Esophagus muscularis mucosa (tissue), 4 donors: ENCODE measurements at regions not wholly inside any gene's neighbourhood (a gene's known extent, or its start where the extent isn't known, plus 50 kb on each side); places are given as distances from the start of the nearest gene placed in this dataset.

Experiments
- DNase-seq: peaks from one replicate; pipeline ENCODE4 v3.0.0-alpha.2; 2017; ENCODE audit errors: extremely low spot score
- H3K27ac ChIP-seq, 4 donors: fragments of 200-600 bp; sonication (generic); replicated peaks in 1 of 4; 1 replicate in 3 of 4; 2 replicates in 1 of 4; pipeline ENCODE4 v1.5.1; 2016 to 2019; ENCODE audit warnings: mild to moderate bottlenecking in 1 of 4
- H3K27me3 ChIP-seq, 4 donors: fragments of 200-600 bp; sonication (generic); one replicate each; pipeline versions ENCODE4 v1.5.1 to v1.6.0; 2016 to 2019
- H3K36me3 ChIP-seq, 4 donors: fragments of 200-600 bp; sonication (generic); one replicate each; pipeline ENCODE4 v1.5.1; 2016 to 2019
- H3K4me1 ChIP-seq, 4 donors: fragments of 200-600 bp; sonication (generic); one replicate each; pipeline ENCODE4 v1.5.1; 2016 to 2019
- H3K4me3 ChIP-seq, 4 donors: fragments of 200-600 bp; sonication (generic); 1 replicate in 2 of 4; 2 replicates in 2 of 4; pipeline ENCODE4 v1.5.1; 2016 to 2019; ENCODE audit warnings: mild to moderate bottlenecking in 4 of 4, moderate library complexity in 1 of 4
- H3K9me3 ChIP-seq, 4 donors: fragments of 200-600 bp; sonication (generic); 1 replicate in 3 of 4; 2 replicates in 1 of 4; pipeline ENCODE4 v1.5.1; 2016 to 2019
- CTCF ChIP-seq, 3 experiments: fragments of 200-600 bp in 2 of 3; fragments of 450-650 bp in 1 of 3; sonication (generic) in 2 of 3; IDR thresholded peaks; one replicate each; pipeline ENCODE4 v1.5.1; 2017 to 2019; ENCODE audit warnings: antibody characterized with exemption in 3 of 3, mild to moderate bottlenecking in 2 of 3, moderate library complexity in 1 of 3
- EP300 ChIP-seq: sonication (generic); formaldehyde crosslinking; IDR thresholded peaks from one replicate; pipeline ENCODE4 v1.6.1; 2017; ENCODE audit warnings: antibody characterized with exemption
- POLR2A ChIP-seq: fragments of 450-650 bp; IDR thresholded peaks from one replicate; pipeline ENCODE4 v1.6.1; 2017; ENCODE audit warnings: antibody characterized with exemption, moderate library complexity, mild to moderate bottlenecking, low read depth
- POLR2AphosphoS5 ChIP-seq, 2 donors: sonication (generic); formaldehyde crosslinking; IDR thresholded peaks; one replicate each; pipeline ENCODE4 v1.6.1; 2017; ENCODE audit warnings: antibody characterized with exemption in 2 of 2
- WGBS: methylation state at CpG from one replicate; pipeline ENCODE4 v1.1.5; 2018; 5-methylcytosine and 5-hydroxymethylcytosine counted together
- intact Hi-C: fragments of 100-400 bp; cut with DNase I; formaldehyde crosslinking; loops from one replicate; pipeline ENCODE4 v1.15.1; 2023

DNA sequence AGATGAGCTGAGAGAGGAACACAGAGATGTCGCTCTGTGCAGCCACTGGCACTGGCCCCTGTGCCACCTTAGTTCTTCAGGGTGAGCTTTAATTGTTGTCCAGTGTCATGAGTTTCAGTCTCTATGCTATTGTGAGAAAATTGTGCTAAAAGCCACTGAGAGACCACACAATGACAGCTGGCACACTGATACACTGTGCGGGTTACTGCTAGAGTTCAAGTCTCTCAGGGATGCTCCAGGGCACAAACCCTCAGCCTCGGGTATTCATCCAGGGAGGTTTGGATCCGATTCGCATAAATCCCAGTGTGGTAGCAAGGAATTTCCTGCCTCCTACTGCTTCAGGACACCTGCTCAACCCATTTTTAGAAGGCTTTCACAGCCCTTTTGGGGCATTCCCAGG, 68.1 kb upstream of the EDNRB start:
- H3K9me3 ChIP-seq, result peaks cover 0 to 4% (median 0%) of the 10 kb centered on the region in 4 donors
- H3K36me3 ChIP-seq, result no peaks in the 10 kb centered on the region
- WGBS, result 93% methylated on average over 5 of the region's 5 CpGs
- TF ChIP-seq EP300 (no peak), POLR2A (no peak), POLR2AphosphoS5 (IDR thresholded peaks at IDR 0.05) (no peak), CTCF (IDR thresholded peaks at IDR 0.05) (no peak)
- H3K4me3 ChIP-seq, result no peak overlapping the region
- H3K27me3 ChIP-seq, result no peaks in the 10 kb centered on the region
- intact Hi-C loops, result no loop called here
- no peak for DNase-seq
- H3K4me1 ChIP-seq, result peaks cover 0 to 5% (median 3%) of the 10 kb centered on the region in 4 donors
- H3K27ac ChIP-seq, result no peak overlapping the region

GRCh38 chr13:77985866-77986636, 67.4 kb upstream of the EDNRB start:
- no peak for DNase-seq
- Histone ChIP-seq H3K4me3 (no peak overlapping the region), H3K4me1 (peaks cover 0 to 11% (median 10%) of the 10 kb centered on the region in 4 donors), H3K27ac (no peak overlapping the region), H3K36me3 (no peaks in the 10 kb centered on the region), H3K27me3 (no peaks in the 10 kb centered on the region), H3K9me3 (peaks cover 0 to 4% (median 0%) of the 10 kb centered on the region in 4 donors)
- WGBS, result 71% methylated on average over 3 of the region's 3 CpGs
- intact Hi-C loops, result no loop called here
- TF ChIP-seq POLR2A (no peak), POLR2AphosphoS5 (IDR thresholded peaks at IDR 0.05) (no peak), EP300 (no peak), CTCF (IDR thresholded peaks at IDR 0.05) (no peak)

- H3K4me3 ChIP-seq, result no peak overlapping the region
- peaks cover 0 to 4% (median 0%) of the 10 kb centered on the region in 4 donors for H3K9me3 ChIP-seq
- peak overlapping the region; percentile 51 to 63 (median 60) for H3K27ac ChIP-seq
- intact Hi-C loops, result no loop called here
- TF ChIP-seq CTCF (IDR thresholded peaks at IDR 0.05) (no peak), EP300 (no peak), POLR2AphosphoS5 (IDR thresholded peaks at IDR 0.05) (no peak), POLR2A (no peak)
- H3K27me3 ChIP-seq, result no peaks in the 10 kb centered on the region
- WGBS, result 39% methylated on average over 1 of the region's 1 CpG
- H3K4me1 ChIP-seq, result peaks cover 0 to 26% (median 20%) of the 10 kb centered on the region in 4 donors
- no peaks in the 10 kb centered on the region for H3K36me3 ChIP-seq
- DNase-seq, result no peak
These were observed 62.8 kb upstream of the EDNRB start for GRCh38 chr13:77981281-77981881.

GRCh38 chr13:77980592-77980991, 62.0 kb upstream of the EDNRB start:
- Histone ChIP-seq H3K27me3 (no peaks in the 10 kb centered on the region), H3K9me3 (peaks cover 0 to 4% (median 0%) of the 10 kb centered on the region in 4 donors), H3K36me3 (no peaks in the 10 kb centered on the region), H3K4me1 (peaks cover 0 to 26% (median 20%) of the 10 kb centered on the region in 4 donors), H3K4me3 (no peak overlapping the region), H3K27ac (peak overlapping the region; percentile 51 to 63 (median 60))
- 35% methylated on average over 2 of the region's 2 CpGs for WGBS
- intact Hi-C loops, result no loop called here
- TF ChIP-seq EP300 (no peak), POLR2AphosphoS5 (IDR thresholded peaks at IDR 0.05) (peak in 1 of 2 donors; percentile 49)
- no peak for DNase-seq

DNA sequence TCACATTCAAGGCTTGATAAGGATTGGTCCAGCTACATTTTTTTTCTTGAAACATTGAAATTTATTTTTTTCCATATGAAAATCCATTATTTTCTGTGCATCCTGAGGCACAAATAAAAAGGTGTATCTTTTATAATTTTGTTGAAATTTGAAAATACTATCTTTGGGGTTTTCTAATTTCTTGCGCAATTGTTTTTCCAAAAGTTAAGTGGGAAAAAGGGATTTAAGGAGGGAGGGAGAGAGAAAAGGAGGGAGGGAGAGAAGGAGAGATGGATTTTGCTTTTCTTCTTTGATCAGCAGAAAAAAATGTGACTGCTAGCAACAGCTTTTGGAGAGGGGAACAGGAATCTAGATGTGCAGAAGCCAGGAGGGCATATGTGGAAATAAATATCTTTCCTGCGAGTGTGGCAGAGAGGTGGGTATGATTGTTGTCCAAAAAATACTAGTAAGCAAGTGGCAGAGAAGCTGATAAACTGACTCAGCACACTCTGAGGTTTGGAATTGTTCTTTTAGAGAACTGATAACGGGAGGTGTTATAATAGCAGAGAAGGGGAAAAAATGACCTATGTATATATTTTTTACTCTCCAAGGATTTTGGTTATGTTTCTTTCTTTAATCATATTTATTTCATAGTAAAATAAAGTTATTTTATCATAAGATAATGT, 61.2 kb upstream of the EDNRB start:
- TF ChIP-seq POLR2AphosphoS5 (IDR thresholded peaks at IDR 0.05), result no peak
- WGBS, result 78% methylated on average over 3 of the region's 3 CpGs
- Histone ChIP-seq H3K27me3 (no peaks in the 10 kb centered on the region), H3K36me3 (no peaks in the 10 kb centered on the region), H3K9me3 (peaks cover 0 to 4% (median 0%) of the 10 kb centered on the region in 4 donors), H3K4me1 (peaks cover 0 to 26% (median 20%) of the 10 kb centered on the region in 4 donors), H3K27ac (peak overlapping the region; percentile 51 to 63 (median 60)), H3K4me3 (no peak overlapping the region)
- intact Hi-C loops, result no loop called here
- no peak for DNase-seq
